ENCODE measurements at regions not wholly inside any gene's neighbourhood (a gene's known extent, or its start where the extent isn't known, plus 50 kb on each side); places are given as distances from the start of the nearest gene placed in this dataset.
A peak's percentile ranks its signal among the peaks of the same experiment; 100 is the strongest.

DNA sequence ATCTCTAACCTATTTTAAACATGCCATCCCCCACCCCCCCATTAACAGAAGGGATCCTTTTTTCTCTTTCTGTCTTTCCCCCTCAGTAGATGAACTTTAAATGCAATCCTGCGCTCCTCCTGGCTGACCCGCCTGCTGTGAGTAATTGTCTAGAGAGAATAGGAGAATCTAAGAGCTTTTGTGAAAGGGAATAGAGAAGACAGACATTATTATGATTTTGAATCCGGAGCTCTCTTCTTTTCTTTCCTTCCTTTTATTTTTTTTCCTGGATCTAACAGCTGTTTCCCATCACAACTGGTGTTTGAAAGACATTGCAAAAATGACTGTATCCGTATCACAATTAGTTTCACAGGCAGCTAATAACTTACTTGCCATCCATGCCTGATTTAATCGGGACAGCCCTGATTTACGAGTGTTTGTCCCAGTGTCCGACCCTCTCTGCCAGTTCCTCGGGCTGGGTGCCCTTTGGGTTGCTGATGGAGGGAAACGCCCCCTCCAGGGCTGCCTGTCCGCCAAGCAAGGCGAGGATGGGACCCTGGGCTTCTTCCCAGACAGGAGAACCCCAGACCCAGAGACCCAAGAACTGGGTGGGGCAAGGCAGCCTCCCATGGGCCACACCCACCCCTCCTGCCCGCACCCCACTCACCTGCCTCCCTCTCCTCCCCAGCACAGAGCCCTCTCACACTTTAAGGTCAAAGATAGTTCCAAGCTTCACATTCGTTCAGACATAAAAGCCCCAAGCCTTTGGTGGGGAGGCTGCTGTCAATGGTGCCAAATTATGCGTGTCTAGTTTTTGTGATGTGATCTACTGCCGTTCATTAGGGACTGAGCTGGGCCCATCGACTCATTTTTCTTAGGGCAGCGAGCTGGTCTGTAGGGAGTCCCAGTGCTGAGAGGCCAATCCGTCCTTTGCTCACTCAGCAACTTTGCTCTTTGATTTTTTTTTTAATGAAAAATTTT is 231.7 kb downstream of the ZNF516 start:
- Mint-ChIP-seq H3K36me3 (no peaks in the 10 kb centered on the region), H3K9me3 (no peaks in the 10 kb centered on the region), H3K4me3 (no peak overlapping the region), H3K27ac (no peak overlapping the region), H3K4me1 (no peaks in the 10 kb centered on the region), H3K27me3 (peaks cover 4 to 11% of the 10 kb centered on the region in 2 donors)
- H3K4me3 ChIP-seq (ENCODE audit: low read length in 2 of 2): no peak overlapping the region
- DNase-seq: no peak
- no peak overlapping the region for H3K27ac ChIP-seq (ENCODE audit: low read depth, low read length)
- H3K27me3 ChIP-seq (ENCODE audit: insufficient read depth, low read length): no peaks in the 10 kb centered on the region
- POLR2A ChIA-PET (ENCODE audit: partially characterized antibody): no interaction called here
- H3K4me1 ChIP-seq (ENCODE audit: insufficient read depth, low read length): no peaks in the 10 kb centered on the region
- H3K9me3 ChIP-seq (ENCODE audit: control insufficient read depth in 1 of 2, low read length in 2 of 2): no peaks in the 10 kb centered on the region
- intact Hi-C loops (cut with micrococcal nuclease): no loop called here
- no peaks in the 10 kb centered on the region for H3K36me3 ChIP-seq (ENCODE audit: insufficient read depth, low read length)
- CTCF ChIA-PET (ENCODE audit: partially characterized antibody): no interaction called here

- Histone ChIP-seq H3K27me3 (ENCODE audit: insufficient read depth, low read length) (no peaks in the 10 kb centered on the region), H3K27ac (ENCODE audit: low read depth, low read length) (no peak overlapping the region), H3K36me3 (ENCODE audit: insufficient read depth, low read length) (no peaks in the 10 kb centered on the region), H3K9me3 (ENCODE audit: control insufficient read depth in 1 of 2, low read length in 2 of 2) (no peaks in the 10 kb centered on the region), H3K4me1 (ENCODE audit: insufficient read depth, low read length) (no peaks in the 10 kb centered on the region), H3K4me3 (ENCODE audit: low read length in 2 of 2) (no peak overlapping the region)
- Mint-ChIP-seq H3K27me3 (peaks cover 3 to 11% of the 10 kb centered on the region in 2 donors), H3K27ac (no peak overlapping the region), H3K4me1 (no peaks in the 10 kb centered on the region), H3K36me3 (no peaks in the 10 kb centered on the region), H3K4me3 (no peak overlapping the region), H3K9me3 (no peaks in the 10 kb centered on the region)
- POLR2A ChIA-PET (ENCODE audit: partially characterized antibody): no interaction called here
- no peak for DNase-seq
- CTCF ChIA-PET (ENCODE audit: partially characterized antibody): no interaction called here
- intact Hi-C loops (cut with micrococcal nuclease): no loop called here
Measured at GRCh38 chr18:76260941-76261472, 234.0 kb downstream of the ZNF516 start.

- Mint-ChIP-seq H3K27me3 (peaks cover 2 to 11% of the 10 kb centered on the region in 2 donors), H3K36me3 (no peaks in the 10 kb centered on the region), H3K4me1 (no peaks in the 10 kb centered on the region), H3K9me3 (no peaks in the 10 kb centered on the region), H3K27ac (no peak overlapping the region), H3K4me3 (no peak overlapping the region)
- H3K27ac ChIP-seq (ENCODE audit: low read depth, low read length): no peak overlapping the region
- H3K36me3 ChIP-seq (ENCODE audit: insufficient read depth, low read length): no peaks in the 10 kb centered on the region
- no peaks in the 10 kb centered on the region for H3K9me3 ChIP-seq (ENCODE audit: control insufficient read depth in 1 of 2, low read length in 2 of 2)
- ChIA-PET POLR2A (ENCODE audit: partially characterized antibody) (no interaction called here), CTCF (ENCODE audit: partially characterized antibody) (no interaction called here)
- no peak overlapping the region for H3K4me3 ChIP-seq (ENCODE audit: low read length in 2 of 2)
- no peak for DNase-seq
- H3K27me3 ChIP-seq (ENCODE audit: insufficient read depth, low read length): no peaks in the 10 kb centered on the region
- intact Hi-C loops (cut with micrococcal nuclease): no loop called here
- no peaks in the 10 kb centered on the region for H3K4me1 ChIP-seq (ENCODE audit: insufficient read depth, low read length)
Measured at GRCh38 chr18:76259711-76260110, 235.3 kb downstream of the ZNF516 start.

GRCh38 chr18:76259096-76259495 is 235.9 kb downstream of the ZNF516 start:
- Histone ChIP-seq H3K27ac (ENCODE audit: low read depth, low read length) (no peak overlapping the region), H3K9me3 (ENCODE audit: control insufficient read depth in 1 of 2, low read length in 2 of 2) (no peaks in the 10 kb centered on the region), H3K27me3 (ENCODE audit: insufficient read depth, low read length) (no peaks in the 10 kb centered on the region), H3K4me3 (ENCODE audit: low read length in 2 of 2) (no peak overlapping the region), H3K4me1 (ENCODE audit: insufficient read depth, low read length) (no peaks in the 10 kb centered on the region), H3K36me3 (ENCODE audit: insufficient read depth, low read length) (no peaks in the 10 kb centered on the region)
- intact Hi-C loops (cut with micrococcal nuclease): no loop called here
- H3K9me3 Mint-ChIP-seq: no peaks in the 10 kb centered on the region
- H3K27ac Mint-ChIP-seq: no peak overlapping the region
- ChIA-PET POLR2A (ENCODE audit: partially characterized antibody) (no interaction called here), CTCF (ENCODE audit: partially characterized antibody) (no interaction called here)
- peaks cover 2 to 11% of the 10 kb centered on the region in 2 donors for H3K27me3 Mint-ChIP-seq
- no peak for DNase-seq
- no peaks in the 10 kb centered on the region for H3K4me1 Mint-ChIP-seq
- H3K36me3 Mint-ChIP-seq: no peaks in the 10 kb centered on the region
- H3K4me3 Mint-ChIP-seq: no peak overlapping the region

- POLR2A ChIA-PET (ENCODE audit: partially characterized antibody): no interaction called here
- DNase-seq: no peak
- Mint-ChIP-seq H3K36me3 (no peaks in the 10 kb centered on the region), H3K27me3 (peaks cover 2 to 7% of the 10 kb centered on the region in 2 donors), H3K27ac (no peak overlapping the region), H3K9me3 (no peaks in the 10 kb centered on the region), H3K4me3 (no peak overlapping the region), H3K4me1 (no peaks in the 10 kb centered on the region)
- H3K9me3 ChIP-seq (ENCODE audit: control insufficient read depth in 1 of 2, low read length in 2 of 2): no peaks in the 10 kb centered on the region
- no peaks in the 10 kb centered on the region for H3K4me1 ChIP-seq (ENCODE audit: insufficient read depth, low read length)
- no peaks in the 10 kb centered on the region for H3K36me3 ChIP-seq (ENCODE audit: insufficient read depth, low read length)
- CTCF ChIA-PET (ENCODE audit: partially characterized antibody): interaction anchor here (0.7 kb wide), 1 partner anchor 479 kb away, joined by 3 read pairs; no protein-coding TSS in a partner anchor
- H3K27ac ChIP-seq (ENCODE audit: low read depth, low read length): no peak overlapping the region
- intact Hi-C loops (cut with micrococcal nuclease): no loop called here
- no peaks in the 10 kb centered on the region for H3K27me3 ChIP-seq (ENCODE audit: insufficient read depth, low read length)
- H3K4me3 ChIP-seq (ENCODE audit: low read length in 2 of 2): no peak overlapping the region
Measured at GRCh38 chr18:76258209-76258608, 236.8 kb downstream of the ZNF516 start.

DNA sequence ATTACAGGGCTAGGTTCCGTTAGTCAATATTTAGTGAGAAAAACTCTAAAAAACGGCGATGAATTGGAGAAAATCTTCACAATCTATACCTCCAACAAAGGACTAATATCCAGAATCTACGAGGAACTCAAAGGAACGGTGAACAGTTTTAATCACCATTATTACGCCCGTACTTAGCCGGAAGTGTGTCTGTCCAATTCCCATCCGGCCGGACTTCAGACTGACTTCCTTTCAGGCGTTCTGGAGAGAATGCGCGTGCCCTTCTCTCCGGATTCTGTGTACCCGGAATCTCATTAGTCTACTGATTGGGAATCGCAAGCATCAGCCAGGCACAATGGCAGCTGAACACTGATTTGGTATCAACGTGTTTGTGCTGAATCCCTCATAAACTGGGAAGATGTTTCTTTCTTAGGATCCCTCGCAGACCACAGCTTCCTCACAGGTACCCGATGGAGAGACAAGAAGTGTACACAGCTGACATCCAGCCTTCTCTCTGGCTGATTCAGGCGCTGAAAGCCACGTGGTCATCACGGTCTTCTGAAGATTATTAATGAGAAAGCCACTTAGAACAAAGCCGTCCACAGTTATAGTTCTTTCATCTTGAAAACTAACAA is 239.9 kb downstream of the ZNF516 start:
- intact Hi-C loops (cut with micrococcal nuclease): no loop called here
- H3K27ac Mint-ChIP-seq: no peak overlapping the region
- H3K36me3 ChIP-seq (ENCODE audit: insufficient read depth, low read length): no peaks in the 10 kb centered on the region
- H3K4me3 Mint-ChIP-seq: peak overlapping the region in 2 of 8 donors; percentile 11 to 19
- H3K9me3 ChIP-seq (ENCODE audit: control insufficient read depth in 1 of 2, low read length in 2 of 2): no peaks in the 10 kb centered on the region
- ChIA-PET CTCF (ENCODE audit: partially characterized antibody) (no interaction called here), POLR2A (ENCODE audit: partially characterized antibody) (no interaction called here)
- H3K9me3 Mint-ChIP-seq: no peaks in the 10 kb centered on the region
- H3K4me1 Mint-ChIP-seq: no peaks in the 10 kb centered on the region
- no peaks in the 10 kb centered on the region for H3K4me1 ChIP-seq (ENCODE audit: insufficient read depth, low read length)
- H3K27me3 Mint-ChIP-seq: peaks cover 2 to 3% of the 10 kb centered on the region in 2 donors
- H3K36me3 Mint-ChIP-seq: no peaks in the 10 kb centered on the region
- no peak overlapping the region for H3K27ac ChIP-seq (ENCODE audit: low read depth, low read length)
- H3K4me3 ChIP-seq (ENCODE audit: low read length in 2 of 2): no peak overlapping the region
- H3K27me3 ChIP-seq (ENCODE audit: insufficient read depth, low read length): no peaks in the 10 kb centered on the region
- DNase-seq: no peak

GRCh38 chr18:76252880-76253279 is 242.2 kb downstream of the ZNF516 start:
- DNase-seq: no peak
- Mint-ChIP-seq H3K4me3 (no peak overlapping the region), H3K36me3 (no peaks in the 10 kb centered on the region), H3K9me3 (peaks cover 0 to 1% (median 0%) of the 10 kb centered on the region in 8 donors), H3K27ac (no peak overlapping the region), H3K4me1 (no peaks in the 10 kb centered on the region), H3K27me3 (peaks cover 2 to 4% of the 10 kb centered on the region in 2 donors)
- H3K27ac ChIP-seq (ENCODE audit: low read depth, low read length): no peak overlapping the region
- H3K4me1 ChIP-seq (ENCODE audit: insufficient read depth, low read length): no peaks in the 10 kb centered on the region
- H3K9me3 ChIP-seq (ENCODE audit: control insufficient read depth in 1 of 2, low read length in 2 of 2): no peaks in the 10 kb centered on the region
- no peaks in the 10 kb centered on the region for H3K36me3 ChIP-seq (ENCODE audit: insufficient read depth, low read length)
- H3K27me3 ChIP-seq (ENCODE audit: insufficient read depth, low read length): no peaks in the 10 kb centered on the region
- ChIA-PET CTCF (ENCODE audit: partially characterized antibody) (no interaction called here), POLR2A (ENCODE audit: partially characterized antibody) (no interaction called here)
- no peak overlapping the region for H3K4me3 ChIP-seq (ENCODE audit: low read length in 2 of 2)
- intact Hi-C loops (cut with micrococcal nuclease): no loop called here
